ENCODE measurements at regions not wholly inside any gene's neighbourhood (a gene's known extent, or its start where the extent isn't known, plus 50 kb on each side); places are given as distances from the start of the nearest gene placed in this dataset.

- no peak for FAIRE-seq
These were observed 337.3 kb downstream of the SPATA31D1 start for GRCh38 chr9:82325907-82326306.

GRCh38 chr9:82327641-82328040 lies 339.1 kb downstream of the SPATA31D1 start:
- FAIRE-seq, result no peak
- no peak for TF ChIP-seq CTCF (IDR thresholded peaks at IDR 0.05; ENCODE audit: insufficient read depth, low read length, severe bottlenecking)
- Histone ChIP-seq H3K4me3 (ENCODE audit: low read depth, low read length) (no peak overlapping the region), H3K27me3 (ENCODE audit: control insufficient read depth, insufficient read depth, low read length) (no peaks in the 10 kb centered on the region), H3K36me3 (ENCODE audit: control insufficient read depth, insufficient read depth, low read length) (no peaks in the 10 kb centered on the region)
- no peak for DNase-seq (ENCODE audit: low read depth)

More at GRCh38 chr9:82325907-82326306, 337.3 kb downstream of the SPATA31D1 start:
- DNase-seq (ENCODE audit: low read depth), result no peak
- TF ChIP-seq CTCF (IDR thresholded peaks at IDR 0.05; ENCODE audit: insufficient read depth, low read length, severe bottlenecking), result no peak
- Histone ChIP-seq H3K27me3 (ENCODE audit: control insufficient read depth, insufficient read depth, low read length) (no peaks in the 10 kb centered on the region), H3K4me3 (ENCODE audit: low read depth, low read length) (no peak overlapping the region), H3K36me3 (ENCODE audit: control insufficient read depth, insufficient read depth, low read length) (no peaks in the 10 kb centered on the region)

- H3K36me3 ChIP-seq (ENCODE audit: control insufficient read depth, insufficient read depth, low read length), result no peaks in the 10 kb centered on the region
- DNase-seq (ENCODE audit: low read depth), result no peak
- no peak overlapping the region for H3K4me3 ChIP-seq (ENCODE audit: low read depth, low read length)
- no peaks in the 10 kb centered on the region for H3K27me3 ChIP-seq (ENCODE audit: control insufficient read depth, insufficient read depth, low read length)
- no peak for FAIRE-seq
- TF ChIP-seq CTCF (IDR thresholded peaks at IDR 0.05; ENCODE audit: insufficient read depth, low read length, severe bottlenecking), result no peak
These were observed 342.5 kb downstream of the SPATA31D1 start for GRCh38 chr9:82331079-82331478.

- H3K4me3 ChIP-seq (ENCODE audit: low read depth, low read length), result no peak overlapping the region
- DNase-seq (ENCODE audit: low read depth) (peak; percentile 94), FAIRE-seq (no peak)
- H3K27me3 ChIP-seq (ENCODE audit: control insufficient read depth, insufficient read depth, low read length), result no peaks in the 10 kb centered on the region
- no peaks in the 10 kb centered on the region for H3K36me3 ChIP-seq (ENCODE audit: control insufficient read depth, insufficient read depth, low read length)
- no peak for TF ChIP-seq CTCF (IDR thresholded peaks at IDR 0.05; ENCODE audit: insufficient read depth, low read length, severe bottlenecking)
These were observed 343.6 kb downstream of the SPATA31D1 start for GRCh38 chr9:82332018-82332773.

- no peak for FAIRE-seq
- Histone ChIP-seq H3K4me3 (ENCODE audit: low read depth, low read length) (no peak overlapping the region), H3K36me3 (ENCODE audit: control insufficient read depth, insufficient read depth, low read length) (no peaks in the 10 kb centered on the region), H3K27me3 (ENCODE audit: control insufficient read depth, insufficient read depth, low read length) (no peaks in the 10 kb centered on the region)
- DNase-seq (ENCODE audit: low read depth), result peak; percentile 87
- TF ChIP-seq CTCF (IDR thresholded peaks at IDR 0.05; ENCODE audit: insufficient read depth, low read length, severe bottlenecking), result no peak
These were observed 344.2 kb downstream of the SPATA31D1 start for GRCh38 chr9:82332774-82333152.

GRCh38 chr9:82333671-82334070 lies 345.1 kb downstream of the SPATA31D1 start:
- DNase-seq (ENCODE audit: low read depth) (peak; percentile 82), FAIRE-seq (no peak)

More at GRCh38 chr9:82333671-82334070, 345.1 kb downstream of the SPATA31D1 start:
- Histone ChIP-seq H3K27me3 (ENCODE audit: control insufficient read depth, insufficient read depth, low read length) (no peaks in the 10 kb centered on the region), H3K4me3 (ENCODE audit: low read depth, low read length) (no peak overlapping the region), H3K36me3 (ENCODE audit: control insufficient read depth, insufficient read depth, low read length) (no peaks in the 10 kb centered on the region)
- no peak for TF ChIP-seq CTCF (IDR thresholded peaks at IDR 0.05; ENCODE audit: insufficient read depth, low read length, severe bottlenecking)

Measured in bronchial epithelial cell (primary cell).